SHP77 (cell line): ENCODE measurements at regions not wholly inside any gene's neighbourhood (a gene's known extent, or its start where the extent isn't known, plus 50 kb on each side); places are given as distances from the start of the nearest gene placed in this dataset.
A peak's percentile ranks its signal among the peaks of the same experiment; 100 is the strongest.
"Not testable (repeated sequence)": the region's sequence is repeated elsewhere in the genome, so short reads cannot be mapped to it uniquely, and the experiment has no call there.

Experiments used
- DNase-seq, 2 experiments: peaks; one replicate each; lab custom pipeline; 2025; lab: John Stamatoyannopoulos, UW

GRCh38 chr5:115469904-115470516 is 74.6 kb downstream of the FEM1C start:
- no peak for DNase-seq

- no peak for DNase-seq
These were observed 76.9 kb downstream of the FEM1C start for GRCh38 chr5:115467628-115468027.

GRCh38 chr5:115465431-115465830 is 79.1 kb downstream of the FEM1C start:
- no peak for DNase-seq

- no peak for DNase-seq
These were observed 80.6 kb downstream of the FEM1C start for GRCh38 chr5:115463983-115464382.

GRCh38 chr5:115461506-115462290 is 82.9 kb downstream of the FEM1C start:
- DNase-seq, result no peak

GRCh38 chr5:115461093-115461492 is 83.5 kb downstream of the FEM1C start:
- DNase-seq, result no peak

- DNase-seq, result no peak
These were observed 84.1 kb downstream of the FEM1C start for GRCh38 chr5:115460472-115460871.

GRCh38 chr5:115459855-115460341 is 84.7 kb downstream of the FEM1C start:
- DNase-seq, result no peak

GRCh38 chr5:115458416-115458815 is 86.2 kb downstream of the FEM1C start:
- no peak for DNase-seq

- DNase-seq, result no peak
These were observed 86.6 kb downstream of the FEM1C start for GRCh38 chr5:115458003-115458409.

GRCh38 chr5:115457571-115457970 is 87.0 kb downstream of the FEM1C start:
- no peak for DNase-seq

- DNase-seq, result no peak
These were observed 88.0 kb downstream of the FEM1C start for GRCh38 chr5:115456539-115457040.

GRCh38 chr5:115456056-115456455 is 88.5 kb downstream of the FEM1C start:
- DNase-seq, result no peak

- no peak for DNase-seq
These were observed 89.3 kb downstream of the FEM1C start for GRCh38 chr5:115455301-115455707.

- DNase-seq, result no peak
These were observed 91.0 kb downstream of the FEM1C start for GRCh38 chr5:115453391-115454095.

GRCh38 chr5:115452536-115453235 is 91.9 kb downstream of the FEM1C start:
- DNase-seq, result no peak

- DNase-seq, result no peak
These were observed 92.5 kb downstream of the FEM1C start for GRCh38 chr5:115452083-115452482.

- DNase-seq, result no peak
These were observed 93.8 kb downstream of the FEM1C start for GRCh38 chr5:115450741-115451140.

- not testable (repeated sequence) for DNase-seq
These were observed 95.9 kb downstream of the FEM1C start for GRCh38 chr5:115448630-115449029.

- DNase-seq, result peak in 1 of 2 experiments; percentile 11
These were observed 103.7 kb downstream of the FEM1C start for GRCh38 chr5:115440782-115441451.

GRCh38 chr5:115439639-115440038 is 104.9 kb downstream of the FEM1C start:
- DNase-seq, result no peak
